CD4-positive, CD25-positive, alpha-beta regulatory T cell (primary cell): ENCODE measurements at regions not wholly inside any gene's neighbourhood (a gene's known extent, or its start where the extent isn't known, plus 50 kb on each side); places are given as distances from the start of the nearest gene placed in this dataset.
"Not testable (repeated sequence)": the region's sequence is repeated elsewhere in the genome, so short reads cannot be mapped to it uniquely, and the experiment has no call there.

Experiments used
- ATAC-seq, 2 donors: fragments of 150-1000 bp; cut with Tn5 transposase; one replicate each; pipeline ENCODE4 v1.10.0; 2021; ENCODE audit warnings: low read depth in 2 of 2, moderate number of reproducible peaks in 2 of 2, moderate library complexity in 1 of 2
- DNase-seq, 3 donors: peaks; one replicate each; pipeline versions ENCODE4 v3.0.0 to v3.0.0-alpha.2; 2012 to 2022; ENCODE audit warnings: mixed read lengths in 1 of 3
- H3K27ac ChIP-seq: one replicate; pipeline ENCODE4 v1.7.0; 2013; ENCODE audit warnings: mild to moderate bottlenecking, low read length; ENCODE audit not compliant: insufficient read depth, poor library complexity, severe bottlenecking
- H3K27me3 ChIP-seq: one replicate; pipeline ENCODE4 v1.7.0; 2013; ENCODE audit warnings: low read length; ENCODE audit not compliant: control insufficient read depth, insufficient read depth
- H3K36me3 ChIP-seq: one replicate; pipeline ENCODE4 v1.7.0; 2013; ENCODE audit warnings: mild to moderate bottlenecking, low read length, moderate library complexity; ENCODE audit not compliant: control insufficient read depth, insufficient read depth
- H3K4me1 ChIP-seq: 2 replicates; pipeline ENCODE4 v1.7.0; 2013; ENCODE audit warnings: mild to moderate bottlenecking, low read length; ENCODE audit not compliant: insufficient read depth, control insufficient read depth, poor library complexity, severe bottlenecking
- H3K4me3 ChIP-seq: one replicate; pipeline ENCODE4 v1.7.0; 2013; ENCODE audit warnings: low read depth, mild to moderate bottlenecking, low read length, moderate library complexity
- H3K9me3 ChIP-seq, 2 experiments: 1 replicate in 1 of 2; 2 replicates in 1 of 2; pipeline ENCODE4 v1.7.0; 2013; ENCODE audit warnings: low read length in 2 of 2, mild to moderate bottlenecking in 1 of 2, moderate library complexity in 1 of 2; ENCODE audit not compliant: control insufficient read depth in 2 of 2
- H3K27ac Mint-ChIP-seq, 3 donors: one replicate each; pipeline ENCODE4 v1.8.0; 2020 to 2022; ENCODE audit warnings: mild to moderate bottlenecking in 3 of 3, mixed read lengths in 3 of 3, moderate library complexity in 2 of 3
- H3K27me3 Mint-ChIP-seq: one replicate; pipeline ENCODE4 v1.8.0; 2022; ENCODE audit warnings: mild to moderate bottlenecking, mixed read lengths
- H3K36me3 Mint-ChIP-seq: one replicate; pipeline ENCODE4 v1.8.0; 2020; ENCODE audit warnings: mixed read lengths
- H3K4me1 Mint-ChIP-seq, 4 donors: one replicate each; pipeline ENCODE4 v1.8.0; 2020 to 2022; ENCODE audit warnings: mixed read lengths in 4 of 4, mild to moderate bottlenecking in 1 of 4
- H3K4me3 Mint-ChIP-seq, 4 donors: one replicate each; pipeline ENCODE4 v1.8.0; 2020 to 2022; ENCODE audit warnings: mild to moderate bottlenecking in 4 of 4, mixed read lengths in 4 of 4, moderate library complexity in 3 of 4
- H3K9me3 Mint-ChIP-seq, 7 donors: one replicate each; pipeline ENCODE4 v1.8.0; 2020 to 2022; ENCODE audit warnings: mixed read lengths in 7 of 7, mild to moderate bottlenecking in 3 of 7, moderate library complexity in 2 of 7

DNA sequence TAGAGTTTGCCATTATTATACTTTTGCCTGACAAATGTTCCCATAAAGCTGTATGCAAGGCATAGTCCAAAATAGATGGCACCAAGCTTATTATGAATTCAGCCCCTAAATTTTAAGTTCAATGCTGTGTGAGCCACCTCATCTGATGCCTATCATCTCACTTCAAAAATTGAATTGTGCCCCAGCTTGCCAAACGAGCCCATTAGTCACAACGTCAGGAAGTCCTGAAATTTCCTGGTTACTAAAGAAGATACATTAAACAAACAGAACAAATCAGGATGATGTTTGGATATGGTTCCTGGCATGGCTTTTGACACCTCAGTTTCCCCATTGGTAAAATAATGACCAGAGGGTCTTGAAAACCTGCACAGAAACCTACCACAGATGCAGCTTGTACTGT is 147.5 kb upstream of the SOX21 start:
- Mint-ChIP-seq H3K27ac (no peak overlapping the region), H3K4me3 (peak overlapping the region in 1 of 4 donors; percentile 88), H3K4me1 (peaks cover 8 to 17% (median 11%) of the 10 kb centered on the region in 4 donors), H3K9me3 (peaks cover 0 to 1% (median 0%) of the 10 kb centered on the region in 7 donors), H3K27me3 (peaks cover 8% of the 10 kb centered on the region), H3K36me3 (no peaks in the 10 kb centered on the region)
- Histone ChIP-seq H3K4me3 (no peak overlapping the region), H3K27ac (no peak overlapping the region), H3K36me3 (no peaks in the 10 kb centered on the region), H3K4me1 (peaks cover 7% of the 10 kb centered on the region), H3K27me3 (no peaks in the 10 kb centered on the region), H3K9me3 (no peaks in the 10 kb centered on the region)
- ATAC-seq (no peak), DNase-seq (no peak)

DNA sequence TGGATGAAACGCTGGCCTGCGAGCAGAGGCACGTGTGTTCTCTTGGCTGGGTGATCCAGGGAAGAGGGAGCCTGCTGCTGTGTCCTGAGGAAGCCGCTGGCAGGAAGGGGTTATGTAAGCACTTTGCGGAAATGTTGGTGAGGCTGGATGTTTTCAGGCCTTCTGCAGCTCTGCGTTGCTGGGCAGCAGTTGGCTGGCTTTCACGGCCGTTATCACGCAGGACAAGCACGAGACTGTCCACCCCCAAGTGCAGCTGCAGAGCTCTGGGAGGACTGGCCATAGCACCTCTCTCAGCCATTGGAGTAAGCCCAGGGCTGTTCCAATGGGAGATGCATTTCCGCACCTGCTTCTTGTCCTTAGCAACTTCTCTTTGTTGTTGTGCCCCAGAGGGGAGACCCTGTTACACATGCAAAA is 146.9 kb upstream of the SOX21 start:
- peak overlapping the region in 1 of 4 donors; percentile 45 for H3K4me3 Mint-ChIP-seq
- H3K9me3 Mint-ChIP-seq = peaks cover 0 to 1% (median 0%) of the 10 kb centered on the region in 7 donors
- peaks cover 6% of the 10 kb centered on the region for H3K27me3 Mint-ChIP-seq
- Histone ChIP-seq H3K27ac (no peak overlapping the region), H3K36me3 (no peaks in the 10 kb centered on the region), H3K27me3 (no peaks in the 10 kb centered on the region), H3K9me3 (no peaks in the 10 kb centered on the region), H3K4me3 (no peak overlapping the region), H3K4me1 (peaks cover 7% of the 10 kb centered on the region)
- ATAC-seq = no peak
- H3K27ac Mint-ChIP-seq = no peak overlapping the region
- no peak for DNase-seq
- H3K36me3 Mint-ChIP-seq = no peaks in the 10 kb centered on the region
- peaks cover 8 to 17% (median 11%) of the 10 kb centered on the region in 4 donors for H3K4me1 Mint-ChIP-seq

DNA sequence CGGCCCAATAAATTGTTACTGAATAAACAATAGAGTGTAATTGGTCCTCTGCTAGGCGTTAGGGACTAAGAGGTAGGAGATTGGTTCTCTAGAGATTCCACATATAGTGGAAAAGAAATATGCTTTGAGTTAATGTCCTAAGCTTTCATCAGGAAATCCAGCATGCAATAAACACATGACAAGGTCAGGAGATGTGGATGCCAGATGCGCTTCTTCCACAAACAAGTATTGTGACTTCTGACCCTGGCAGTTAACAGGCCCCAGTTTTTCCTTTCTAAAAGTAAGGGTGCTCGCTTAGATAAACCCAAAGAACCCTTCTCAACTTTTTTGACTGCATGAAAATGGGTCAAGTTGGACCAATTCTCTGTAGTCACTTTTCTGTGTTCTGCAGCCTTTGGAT is 146.5 kb upstream of the SOX21 start:
- ATAC-seq (no peak), DNase-seq (no peak)
- Mint-ChIP-seq H3K27me3 (peaks cover 2% of the 10 kb centered on the region), H3K4me1 (peaks cover 8 to 17% (median 11%) of the 10 kb centered on the region in 4 donors), H3K9me3 (peaks cover 0 to 1% (median 0%) of the 10 kb centered on the region in 7 donors), H3K27ac (no peak overlapping the region), H3K4me3 (no peak overlapping the region), H3K36me3 (no peaks in the 10 kb centered on the region)
- H3K9me3 ChIP-seq = no peaks in the 10 kb centered on the region
- no peak overlapping the region for H3K4me3 ChIP-seq
- no peaks in the 10 kb centered on the region for H3K36me3 ChIP-seq
- H3K27ac ChIP-seq = no peak overlapping the region
- peaks cover 7% of the 10 kb centered on the region for H3K4me1 ChIP-seq
- no peaks in the 10 kb centered on the region for H3K27me3 ChIP-seq

- no peak overlapping the region for H3K27ac Mint-ChIP-seq
- Histone ChIP-seq H3K4me3 (no peak overlapping the region), H3K36me3 (no peaks in the 10 kb centered on the region), H3K27ac (no peak overlapping the region), H3K27me3 (no peaks in the 10 kb centered on the region), H3K9me3 (no peaks in the 10 kb centered on the region), H3K4me1 (no peaks in the 10 kb centered on the region)
- peaks cover 0 to 1% (median 0%) of the 10 kb centered on the region in 7 donors for H3K9me3 Mint-ChIP-seq
- H3K4me1 Mint-ChIP-seq = peaks cover 0 to under 1% (median 0%) of the 10 kb centered on the region in 4 donors
- H3K36me3 Mint-ChIP-seq = no peaks in the 10 kb centered on the region
- H3K27me3 Mint-ChIP-seq = peaks cover 5% of the 10 kb centered on the region
- H3K4me3 Mint-ChIP-seq = no peak overlapping the region
- ATAC-seq (no peak), DNase-seq (no peak)
Observed at GRCh38 chr13:94854688-94855087, 142.3 kb upstream of the SOX21 start.

DNA sequence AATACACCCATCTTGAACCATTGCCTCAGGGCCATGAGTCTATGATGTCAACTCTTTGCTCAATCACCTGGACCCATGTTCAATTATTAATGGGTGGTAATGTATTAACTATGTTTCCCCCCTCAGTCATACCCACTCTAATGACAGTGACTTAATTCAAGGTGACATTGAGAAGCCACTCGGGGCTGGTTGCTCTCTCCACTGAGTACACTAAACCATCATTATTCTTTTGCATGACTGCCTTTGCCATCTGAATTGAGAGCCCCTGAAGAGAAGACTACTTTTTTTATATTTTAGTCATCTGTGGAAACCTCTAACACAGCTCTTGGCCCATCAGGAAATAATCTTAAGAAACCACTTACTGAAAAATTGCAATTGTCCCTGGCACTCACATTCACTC is 139.2 kb upstream of the SOX21 start:
- Histone ChIP-seq H3K4me3 (no peak overlapping the region), H3K27me3 (no peaks in the 10 kb centered on the region), H3K36me3 (no peaks in the 10 kb centered on the region), H3K27ac (no peak overlapping the region), H3K9me3 (no peaks in the 10 kb centered on the region), H3K4me1 (no peaks in the 10 kb centered on the region)
- peaks cover 0 to 2% (median 0%) of the 10 kb centered on the region in 7 donors for H3K9me3 Mint-ChIP-seq
- H3K4me1 Mint-ChIP-seq = no peaks in the 10 kb centered on the region
- H3K36me3 Mint-ChIP-seq = no peaks in the 10 kb centered on the region
- H3K4me3 Mint-ChIP-seq = no peak overlapping the region
- ATAC-seq = no peak
- peaks cover 12% of the 10 kb centered on the region for H3K27me3 Mint-ChIP-seq
- no peak overlapping the region for H3K27ac Mint-ChIP-seq
- DNase-seq = no peak

GRCh38 chr13:94849254-94849653 is 136.9 kb upstream of the SOX21 start:
- Mint-ChIP-seq H3K27me3 (peaks cover 12% of the 10 kb centered on the region), H3K27ac (no peak overlapping the region), H3K36me3 (no peaks in the 10 kb centered on the region), H3K4me3 (no peak overlapping the region), H3K4me1 (no peaks in the 10 kb centered on the region), H3K9me3 (peaks cover 0 to 2% (median 0%) of the 10 kb centered on the region in 7 donors)
- H3K9me3 ChIP-seq = no peaks in the 10 kb centered on the region
- H3K4me1 ChIP-seq = no peaks in the 10 kb centered on the region
- no peak overlapping the region for H3K27ac ChIP-seq
- DNase-seq (no peak), ATAC-seq (no peak)
- no peak overlapping the region for H3K4me3 ChIP-seq
- no peaks in the 10 kb centered on the region for H3K36me3 ChIP-seq
- H3K27me3 ChIP-seq = no peaks in the 10 kb centered on the region

DNA sequence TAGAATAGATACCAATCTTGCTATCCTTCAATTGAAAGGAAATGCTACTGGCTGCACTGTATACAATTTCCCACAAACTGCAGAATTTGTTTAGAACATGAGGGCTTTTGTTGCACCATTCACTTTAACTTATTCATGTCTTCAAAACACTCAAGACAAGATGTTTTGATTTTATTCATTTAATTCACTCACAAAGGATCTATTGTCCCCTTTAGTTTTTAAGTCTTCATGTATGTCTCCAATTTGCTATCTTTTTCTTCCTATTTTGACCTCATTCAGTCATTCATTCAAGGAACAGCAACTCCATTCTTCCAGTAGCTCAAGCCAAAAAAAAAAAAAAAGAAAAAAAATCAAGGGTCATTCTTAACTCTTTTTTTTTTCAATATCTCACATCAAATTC is 130.6 kb upstream of the SOX21 start:
- no peak for ATAC-seq
- Histone ChIP-seq H3K9me3 (no peaks in the 10 kb centered on the region), H3K27ac (no peak overlapping the region), H3K4me3 (no peak overlapping the region), H3K4me1 (no peaks in the 10 kb centered on the region), H3K36me3 (no peaks in the 10 kb centered on the region), H3K27me3 (no peaks in the 10 kb centered on the region)
- Mint-ChIP-seq H3K36me3 (no peaks in the 10 kb centered on the region), H3K4me3 (no peak overlapping the region), H3K4me1 (no peaks in the 10 kb centered on the region), H3K27ac (no peak overlapping the region), H3K27me3 (no peaks in the 10 kb centered on the region), H3K9me3 (peaks cover 0 to 8% (median 0%) of the 10 kb centered on the region in 7 donors)
- no peak for DNase-seq

DNA sequence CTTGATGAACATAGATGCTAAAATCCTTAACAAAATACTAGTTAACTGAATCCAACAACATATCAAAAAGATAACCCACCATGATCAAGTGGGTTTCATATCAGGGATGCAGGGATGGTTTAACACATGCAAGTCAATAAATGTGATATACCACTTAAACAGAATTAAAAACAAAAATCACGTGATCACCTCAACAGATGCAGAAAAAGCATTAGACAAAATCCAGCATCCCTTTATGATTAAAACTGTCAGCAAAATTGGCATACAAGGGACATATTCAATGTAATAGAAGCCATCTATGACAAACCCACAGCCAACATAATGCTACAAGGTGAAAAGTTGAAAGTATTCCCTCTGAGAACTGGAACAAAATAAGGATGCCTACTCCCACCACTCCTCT is 124.7 kb upstream of the SOX21 start:
- H3K4me3 Mint-ChIP-seq, H3K4me1 ChIP-seq, H3K27ac Mint-ChIP-seq, ATAC-seq, DNase-seq, H3K36me3 ChIP-seq, H3K9me3 Mint-ChIP-seq, H3K36me3 Mint-ChIP-seq, H3K27me3 ChIP-seq, H3K4me3 ChIP-seq, H3K4me1 Mint-ChIP-seq, H3K9me3 ChIP-seq, H3K27ac ChIP-seq: not testable (repeated sequence)
- H3K27me3 Mint-ChIP-seq = peaks cover 10% of the 10 kb centered on the region
